Muscle of leg (tissue), 3 donors: ENCODE measurements at regions not wholly inside any gene's neighbourhood (a gene's known extent, or its start where the extent isn't known, plus 50 kb on each side); places are given as distances from the start of the nearest gene placed in this dataset.

Experiments used
- DNase-seq: peaks from one replicate; pipeline ENCODE4 v3.0.0; 2013
- H3K27ac ChIP-seq: one replicate; pipeline ENCODE4 v1.5.1; 2013; ENCODE audit warnings: mild to moderate bottlenecking, low read length, control low read depth
- H3K27me3 ChIP-seq: one replicate; pipeline ENCODE4 v1.6.1; 2013; ENCODE audit warnings: low read length; ENCODE audit not compliant: control insufficient read depth, insufficient read depth
- H3K36me3 ChIP-seq: one replicate; pipeline ENCODE4 v1.6.1; 2013; ENCODE audit warnings: low read length; ENCODE audit not compliant: control insufficient read depth, insufficient read depth
- H3K4me1 ChIP-seq: one replicate; pipeline ENCODE4 v1.6.1; 2013; ENCODE audit warnings: low read length; ENCODE audit not compliant: control insufficient read depth, insufficient read depth
- H3K4me3 ChIP-seq: one replicate; pipeline ENCODE4 v1.5.1; 2013; ENCODE audit warnings: low read length, control low read depth
- H3K9me3 ChIP-seq: replicated peaks from 2 replicates; pipeline ENCODE4 v1.6.1; 2013; ENCODE audit warnings: low read depth, low read length; ENCODE audit not compliant: control insufficient read depth
- whole genome bisulfite sequencing: methylation state at CpG from one replicate; pipeline ENCODE4 v1.1.5; 2013; ENCODE audit warnings: missing lambda C conversion rate; ENCODE audit not compliant: insufficient coverage; 5-methylcytosine and 5-hydroxymethylcytosine counted together

DNA sequence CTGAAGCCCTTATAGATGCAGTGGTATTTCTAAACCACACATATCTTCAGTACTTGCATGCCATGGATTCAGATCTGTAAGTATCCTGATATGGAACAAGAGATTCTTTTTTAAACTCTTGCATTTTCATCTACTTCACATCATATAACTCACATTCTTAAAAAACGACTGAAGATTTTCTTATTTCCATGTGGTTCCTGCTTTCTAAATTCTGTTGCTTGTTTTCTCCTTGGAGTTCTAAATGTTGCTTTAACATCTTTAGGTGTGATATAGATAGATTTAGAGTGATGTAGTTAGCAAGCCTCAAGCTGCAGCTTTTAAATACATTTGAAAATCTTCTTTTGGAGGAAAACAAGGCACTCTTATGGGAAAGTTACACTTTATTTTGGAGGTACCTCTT is 455.4 kb downstream of the FOXG1 start:
- DNase-seq, result no peak
- H3K27ac ChIP-seq, result no peak overlapping the region
- no peaks in the 10 kb centered on the region for H3K4me1 ChIP-seq
- no peak overlapping the region for H3K4me3 ChIP-seq
- H3K36me3 ChIP-seq, result no peaks in the 10 kb centered on the region
- WGBS, result no CpG with 5 or more reads among the region's 1 CpG
- H3K9me3 ChIP-seq, result no peaks in the 10 kb centered on the region
- H3K27me3 ChIP-seq, result no peaks in the 10 kb centered on the region

DNA sequence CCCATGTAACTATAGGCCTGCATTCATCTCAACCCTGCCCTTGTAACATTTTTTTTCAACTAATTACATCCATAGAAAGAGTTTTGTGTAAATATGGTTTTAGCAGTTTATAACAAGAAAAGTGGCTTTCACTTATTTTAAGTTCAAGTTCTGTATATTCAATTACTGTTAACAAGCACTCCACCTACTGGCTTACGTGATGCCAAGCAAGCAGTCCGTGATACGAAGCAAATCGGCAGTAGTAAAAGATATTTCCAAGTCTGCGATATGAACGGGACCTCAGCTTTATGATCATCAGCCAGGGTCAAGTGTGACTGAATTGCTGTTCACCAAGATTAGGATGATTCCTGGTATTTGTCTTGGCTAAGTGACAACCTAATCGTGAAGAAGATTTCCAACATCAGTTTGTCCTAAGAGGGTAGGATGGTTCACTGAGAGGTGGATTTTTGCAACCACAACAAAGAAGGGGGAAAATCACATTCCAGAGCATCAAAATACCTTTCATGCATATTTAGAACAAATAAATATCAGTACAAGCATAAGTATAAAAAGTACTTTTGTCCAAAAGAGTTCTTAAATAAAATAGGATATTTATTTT is 456.2 kb downstream of the FOXG1 start:
- Histone ChIP-seq H3K27me3 (no peaks in the 10 kb centered on the region), H3K27ac (no peak overlapping the region), H3K4me3 (no peak overlapping the region), H3K9me3 (no peaks in the 10 kb centered on the region), H3K36me3 (no peaks in the 10 kb centered on the region), H3K4me1 (no peaks in the 10 kb centered on the region)
- no CpG with 5 or more reads among the region's 7 CpGs for WGBS
- peak; percentile 59 for DNase-seq

- no peak for DNase-seq
- Histone ChIP-seq H3K4me1 (no peaks in the 10 kb centered on the region), H3K9me3 (no peaks in the 10 kb centered on the region), H3K36me3 (no peaks in the 10 kb centered on the region), H3K4me3 (no peak overlapping the region), H3K27ac (no peak overlapping the region), H3K27me3 (no peaks in the 10 kb centered on the region)
- no CpG with 5 or more reads among the region's 3 CpGs for WGBS
These were observed 457.4 kb downstream of the FOXG1 start for GRCh38 chr14:29223947-29224346.

GRCh38 chr14:29227631-29228030 is 461.0 kb downstream of the FOXG1 start:
- Histone ChIP-seq H3K27me3 (no peaks in the 10 kb centered on the region), H3K4me3 (no peak overlapping the region), H3K9me3 (no peaks in the 10 kb centered on the region), H3K36me3 (no peaks in the 10 kb centered on the region), H3K4me1 (no peaks in the 10 kb centered on the region), H3K27ac (no peak overlapping the region)
- DNase-seq, result no peak
- no CpG with 5 or more reads among the region's 1 CpG for WGBS

GRCh38 chr14:29232153-29232552 is 465.6 kb downstream of the FOXG1 start:
- no peaks in the 10 kb centered on the region for H3K27me3 ChIP-seq
- H3K27ac ChIP-seq, result no peak overlapping the region
- H3K9me3 ChIP-seq, result no peaks in the 10 kb centered on the region
- DNase-seq, result no peak
- no peak overlapping the region for H3K4me3 ChIP-seq
- H3K4me1 ChIP-seq, result no peaks in the 10 kb centered on the region
- H3K36me3 ChIP-seq, result no peaks in the 10 kb centered on the region
- 100% methylated on average over 1 of the region's 4 CpGs for WGBS

DNA sequence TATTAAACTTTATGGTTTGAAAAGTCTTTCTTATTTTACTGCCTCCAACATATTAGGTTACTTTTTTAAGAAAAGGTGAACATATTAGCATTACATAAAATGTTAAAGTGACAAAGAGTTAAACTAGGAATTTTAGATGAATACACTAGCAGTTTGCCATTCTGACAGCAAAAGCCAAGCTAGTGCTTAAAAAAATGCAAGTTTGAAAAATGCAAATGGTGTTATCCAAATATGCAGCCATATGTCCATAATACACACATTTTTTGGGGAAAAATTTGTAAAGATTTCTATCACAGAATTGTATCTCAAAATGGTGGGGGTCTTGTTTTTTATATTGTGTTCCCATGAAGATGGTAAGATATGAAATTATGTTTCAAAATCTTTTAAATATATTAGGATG is 466.1 kb downstream of the FOXG1 start:
- H3K9me3 ChIP-seq, result no peaks in the 10 kb centered on the region
- no peaks in the 10 kb centered on the region for H3K27me3 ChIP-seq
- H3K36me3 ChIP-seq, result no peaks in the 10 kb centered on the region
- no peak overlapping the region for H3K4me3 ChIP-seq
- no peaks in the 10 kb centered on the region for H3K4me1 ChIP-seq
- DNase-seq, result no peak
- no peak overlapping the region for H3K27ac ChIP-seq

DNA sequence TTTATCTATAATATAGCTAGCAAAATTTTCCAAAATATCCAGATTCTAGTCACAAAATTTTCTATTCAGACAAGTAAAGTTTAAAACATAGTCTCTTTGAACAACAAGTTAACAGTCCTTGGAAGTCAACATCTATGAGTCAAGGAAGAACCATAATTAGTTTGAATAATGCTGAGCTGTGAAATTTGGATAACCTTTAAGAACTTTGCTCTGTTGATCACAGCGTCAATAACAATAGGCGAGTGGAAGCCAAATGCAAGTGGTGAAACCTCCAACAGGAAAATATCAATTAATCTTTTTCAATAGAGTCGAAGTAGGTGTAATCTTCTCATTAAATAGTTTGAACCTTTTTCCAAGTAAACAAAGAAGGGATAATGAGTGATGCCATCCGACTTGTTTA is 466.6 kb downstream of the FOXG1 start:
- Histone ChIP-seq H3K9me3 (no peaks in the 10 kb centered on the region), H3K36me3 (no peaks in the 10 kb centered on the region), H3K4me3 (no peak overlapping the region), H3K4me1 (no peaks in the 10 kb centered on the region), H3K27me3 (no peaks in the 10 kb centered on the region), H3K27ac (no peak overlapping the region)
- DNase-seq, result no peak
- WGBS, result no CpG with 5 or more reads among the region's 4 CpGs

GRCh38 chr14:29235991-29236390 is 469.4 kb downstream of the FOXG1 start:
- Histone ChIP-seq H3K4me1 (no peaks in the 10 kb centered on the region), H3K36me3 (no peaks in the 10 kb centered on the region), H3K9me3 (no peaks in the 10 kb centered on the region), H3K27me3 (no peaks in the 10 kb centered on the region), H3K4me3 (no peak overlapping the region), H3K27ac (no peak overlapping the region)
- DNase-seq, result no peak
- no CpG with 5 or more reads among the region's 1 CpG for WGBS

DNA sequence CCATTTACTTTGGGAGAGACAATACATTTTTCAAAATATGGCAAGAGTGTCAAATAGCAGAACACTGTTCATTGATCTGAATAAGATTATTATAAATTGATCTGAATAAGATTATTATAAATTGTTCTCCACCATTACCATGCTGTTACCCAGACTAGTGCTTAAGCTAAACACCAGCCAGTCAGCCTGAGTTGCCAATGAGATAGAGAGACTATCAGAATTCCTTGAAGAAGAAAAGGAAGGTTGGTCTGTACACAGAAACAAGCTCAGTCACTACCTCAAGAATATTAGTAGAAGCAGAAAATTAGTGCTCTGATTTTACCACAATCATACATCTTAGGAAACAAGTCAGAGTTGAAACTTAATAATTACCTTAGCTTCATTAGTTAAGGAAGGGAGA is 469.8 kb downstream of the FOXG1 start:
- DNase-seq, result no peak
- no peaks in the 10 kb centered on the region for H3K36me3 ChIP-seq
- no peak overlapping the region for H3K4me3 ChIP-seq
- no peaks in the 10 kb centered on the region for H3K4me1 ChIP-seq
- H3K27ac ChIP-seq, result no peak overlapping the region
- H3K27me3 ChIP-seq, result no peaks in the 10 kb centered on the region
- no peaks in the 10 kb centered on the region for H3K9me3 ChIP-seq

DNA sequence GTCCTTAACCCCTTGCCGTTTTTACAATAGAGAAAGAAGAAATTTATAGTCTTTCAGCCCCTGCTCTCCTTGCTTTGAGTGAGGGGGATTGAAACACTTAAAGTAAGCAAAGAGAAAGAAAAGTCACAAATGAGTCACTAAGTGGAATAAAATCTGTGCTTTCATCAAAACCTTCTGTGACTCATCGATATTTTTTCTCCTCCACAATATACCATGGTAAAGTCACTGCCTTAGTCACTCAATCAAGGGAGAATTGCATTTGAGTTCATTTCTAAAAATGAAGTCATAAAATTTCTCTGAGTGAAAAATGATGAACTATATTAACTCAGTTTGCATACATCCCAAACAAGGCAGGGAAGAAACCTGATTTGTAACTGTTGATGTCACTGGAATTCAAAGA is 470.3 kb downstream of the FOXG1 start:
- no peaks in the 10 kb centered on the region for H3K27me3 ChIP-seq
- DNase-seq, result no peak
- no peak overlapping the region for H3K4me3 ChIP-seq
- H3K36me3 ChIP-seq, result no peaks in the 10 kb centered on the region
- no peaks in the 10 kb centered on the region for H3K9me3 ChIP-seq
- no CpG with 5 or more reads among the region's 2 CpGs for WGBS
- H3K4me1 ChIP-seq, result no peaks in the 10 kb centered on the region
- no peak overlapping the region for H3K27ac ChIP-seq

DNA sequence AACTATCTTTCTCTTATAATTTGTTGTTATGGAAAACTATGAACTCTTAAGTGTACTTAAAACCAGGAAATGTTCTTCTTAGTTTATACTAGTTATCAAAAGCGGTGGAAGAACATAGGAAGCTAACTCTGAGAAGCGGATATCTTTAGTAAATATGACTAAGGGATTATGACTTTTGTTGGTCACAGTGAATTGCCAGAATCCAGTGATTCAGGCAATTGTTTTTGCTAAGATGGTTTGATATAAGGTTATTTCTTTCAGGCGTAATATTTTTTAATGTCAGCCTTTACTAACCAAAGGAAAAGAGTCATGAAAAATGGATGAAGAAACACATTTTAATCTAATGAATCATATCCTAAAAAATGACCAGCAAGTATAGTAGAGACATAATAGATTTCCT is 473.5 kb downstream of the FOXG1 start:
- DNase-seq, result no peak
- H3K36me3 ChIP-seq, result no peaks in the 10 kb centered on the region
- no peak overlapping the region for H3K27ac ChIP-seq
- H3K4me3 ChIP-seq, result no peak overlapping the region
- no peaks in the 10 kb centered on the region for H3K27me3 ChIP-seq
- no peaks in the 10 kb centered on the region for H3K4me1 ChIP-seq
- no CpG with 5 or more reads among the region's 3 CpGs for WGBS
- no peaks in the 10 kb centered on the region for H3K9me3 ChIP-seq
